WTC11 (cell line): ENCODE measurements at regions not wholly inside any gene's neighbourhood (a gene's known extent, or its start where the extent isn't known, plus 50 kb on each side); places are given as distances from the start of the nearest gene placed in this dataset.

Experiments used
- ATAC-seq: fragments of 200-7000 bp; cut with Tn5 transposase; 2 replicates; pipeline ENCODE4 v1.10.0; 2021; ENCODE audit warnings: mild to moderate bottlenecking, moderate library complexity
- CTCF ChIA-PET: fragments of 300-600 bp; sonication (Branson Sonifier 250); formaldehyde crosslinking; loops from one replicate; lab custom pipeline; 2021; ENCODE audit warnings: antibody characterized with exemption; lab: Charles Lee
- POLR2A ChIA-PET: fragments of 350-600 bp; sonication (Branson Sonifier 250); formaldehyde crosslinking; loops from one replicate; lab custom pipeline; 2021; ENCODE audit warnings: antibody characterized with exemption; lab: Charles Lee
- DNase-seq: peaks from one replicate; pipeline ENCODE4 v3.0.0; 2021; ENCODE audit warnings: low spot score
- H3K27ac Mint-ChIP-seq: 2 replicates; pipeline ENCODE4 v1.8.0; 2021; ENCODE audit warnings: mixed read lengths
- H3K27me3 Mint-ChIP-seq: 2 replicates; pipeline ENCODE4 v1.8.0; 2021; ENCODE audit warnings: low read depth, mild to moderate bottlenecking, moderate library complexity, mixed read lengths
- H3K36me3 Mint-ChIP-seq: 2 replicates; pipeline ENCODE4 v1.8.0; 2021; ENCODE audit warnings: mixed read lengths
- H3K4me1 Mint-ChIP-seq: 2 replicates; pipeline ENCODE4 v1.8.0; 2022; ENCODE audit warnings: mixed read lengths
- H3K4me3 Mint-ChIP-seq: 2 replicates; pipeline ENCODE4 v1.8.0; 2021; ENCODE audit warnings: mild to moderate bottlenecking, moderate library complexity, mixed read lengths
- H3K9me3 Mint-ChIP-seq: 2 replicates; pipeline ENCODE4 v1.8.0; 2021; ENCODE audit warnings: mixed read lengths
- ATF2 ChIP-seq: sonication (generic); formaldehyde crosslinking; IDR thresholded peaks from 2 replicates; pipeline ENCODE4 v1.8.1; 2022; ENCODE audit warnings: low read depth, missing genetic modification reagents, borderline replicate concordance
- CREB1 ChIP-seq: sonication (generic); formaldehyde crosslinking; IDR thresholded peaks from 2 replicates; pipeline ENCODE4 v1.8.0; 2023; ENCODE audit warnings: mild to moderate bottlenecking, missing genetic modification reagents
- ERG ChIP-seq: fragments of 250-450 bp; sonication (Bioruptor Pico); IDR thresholded peaks from 2 replicates; pipeline ENCODE4 v1.8.0; 2021; ENCODE audit warnings: mild to moderate bottlenecking
- FOXJ3 ChIP-seq: sonication (generic); formaldehyde crosslinking; IDR thresholded peaks from 2 replicates; pipeline ENCODE4 v1.9.0; 2021; ENCODE audit warnings: missing genetic modification reagents, mild to moderate bottlenecking, borderline replicate concordance
- GABPB1 ChIP-seq: sonication (generic); formaldehyde crosslinking; IDR thresholded peaks from 2 replicates; pipeline ENCODE4 v1.8.1; 2023; ENCODE audit warnings: mild to moderate bottlenecking, missing genetic modification reagents
- HMGXB4 ChIP-seq: sonication (generic); formaldehyde crosslinking; IDR thresholded peaks from 2 replicates; pipeline ENCODE4 v1.8.1; 2023; ENCODE audit warnings: mild to moderate bottlenecking, moderate library complexity, missing genetic modification reagents
- JAZF1 ChIP-seq: fragments of 250-450 bp; sonication (Bioruptor Pico); IDR thresholded peaks from 2 replicates; pipeline ENCODE4 v1.9.0; 2021; ENCODE audit warnings: moderate library complexity, mild to moderate bottlenecking, inconsistent platforms
- MLX ChIP-seq: sonication (generic); formaldehyde crosslinking; IDR thresholded peaks from 2 replicates; pipeline ENCODE4 v1.8.1; 2023; ENCODE audit warnings: mild to moderate bottlenecking, missing genetic modification reagents, moderate library complexity
- NR1H2 ChIP-seq: sonication (generic); formaldehyde crosslinking; IDR thresholded peaks from 2 replicates; pipeline ENCODE4 v1.9.0; 2021; ENCODE audit warnings: mild to moderate bottlenecking, moderate library complexity, missing genetic modification reagents
- RELA ChIP-seq: sonication (generic); formaldehyde crosslinking; IDR thresholded peaks from 2 replicates; pipeline ENCODE4 v1.8.1; 2022; ENCODE audit warnings: missing genetic modification reagents, mild to moderate bottlenecking, borderline replicate concordance
- TEAD1 ChIP-seq: sonication (generic); formaldehyde crosslinking; IDR thresholded peaks from 2 replicates; pipeline ENCODE4 v1.8.0; 2022; ENCODE audit warnings: mild to moderate bottlenecking, missing genetic modification reagents
- ZBTB21 ChIP-seq: sonication (generic); formaldehyde crosslinking; IDR thresholded peaks from 2 replicates; pipeline ENCODE4 v1.8.1; 2023; ENCODE audit warnings: mild to moderate bottlenecking, missing genetic modification reagents, borderline replicate concordance
- ZNF232 ChIP-seq: sonication (generic); formaldehyde crosslinking; IDR thresholded peaks from 2 replicates; pipeline ENCODE4 v1.8.0; 2022; ENCODE audit warnings: mild to moderate bottlenecking, missing genetic modification reagents
- ZSCAN18 ChIP-seq: fragments of 250-450 bp; sonication (Bioruptor Pico); IDR thresholded peaks from 2 replicates; pipeline ENCODE4 v2.1.2; 2022; ENCODE audit warnings: mild to moderate bottlenecking, moderate library complexity
- TF ChIP-seq, protein P1 (sequence below): sonication (generic); formaldehyde crosslinking; IDR thresholded peaks from 2 replicates; pipeline ENCODE4 v1.8.0; 2023; ENCODE audit warnings: mild to moderate bottlenecking, missing genetic modification reagents
- TF ChIP-seq, protein P2 (sequence below): sonication (generic); formaldehyde crosslinking; IDR thresholded peaks from 2 replicates; pipeline ENCODE4 v1.8.1; 2022; ENCODE audit warnings: mild to moderate bottlenecking, missing genetic modification reagents, moderate library complexity, borderline replicate concordance

GRCh38 chr6:167515873-167516507, 191.1 kb downstream of the TTLL2 start (continued):
- TF ChIP-seq ZBTB21 (CRISPR knock-in tag) (no peak), GABPB1 (CRISPR knock-in tag) (no peak), RELA (CRISPR knock-in tag) (no peak), MLX (CRISPR knock-in tag) (no peak), NR1H2 (CRISPR knock-in tag) (no peak), FOXJ3 (no peak)

DNA sequence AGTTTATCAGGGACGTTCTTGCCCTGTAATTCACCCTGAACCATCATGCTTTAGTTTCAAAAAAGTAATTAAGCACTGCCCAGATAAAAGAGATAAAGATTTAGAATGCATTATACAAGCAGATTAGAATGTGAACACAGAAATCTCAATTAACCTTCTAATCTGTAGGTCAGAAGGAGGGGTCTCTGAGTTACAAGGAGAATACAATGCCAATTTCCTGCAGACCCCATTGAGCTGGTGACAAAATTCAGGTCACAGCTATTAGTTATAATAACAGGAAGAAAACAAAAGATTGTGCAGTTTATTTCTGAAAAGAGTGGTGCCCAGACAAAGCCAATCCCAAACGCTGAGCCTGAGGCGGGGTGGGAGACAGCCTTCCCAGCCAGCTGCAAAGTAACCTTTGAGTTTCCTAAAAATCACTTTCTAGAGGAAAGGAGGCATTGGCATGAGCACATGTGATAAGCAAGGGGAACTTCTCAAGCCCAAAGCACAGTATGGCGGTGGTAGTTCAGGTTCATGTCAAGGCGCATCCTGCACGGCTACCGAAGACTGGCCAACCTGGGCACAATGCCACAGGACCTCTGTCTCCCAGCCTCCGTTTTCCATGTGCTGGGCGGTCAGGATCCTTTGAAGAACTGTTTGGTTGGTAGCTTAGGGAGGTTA, 192.5 kb downstream of the TTLL2 start:
- Mint-ChIP-seq H3K4me3 (no peak overlapping the region), H3K4me1 (no peaks in the 10 kb centered on the region; the same call in 1 of the 2 replicates), H3K27ac (no peak overlapping the region), H3K9me3 (no peaks in the 10 kb centered on the region), H3K36me3 (no peaks in the 10 kb centered on the region), H3K27me3 (no peaks in the 10 kb centered on the region)
- no peak for TF ChIP-seq TEAD1 (CRISPR knock-in tag)
- no peak for TF ChIP-seq ERG
- TF ChIP-seq, protein P1, sequence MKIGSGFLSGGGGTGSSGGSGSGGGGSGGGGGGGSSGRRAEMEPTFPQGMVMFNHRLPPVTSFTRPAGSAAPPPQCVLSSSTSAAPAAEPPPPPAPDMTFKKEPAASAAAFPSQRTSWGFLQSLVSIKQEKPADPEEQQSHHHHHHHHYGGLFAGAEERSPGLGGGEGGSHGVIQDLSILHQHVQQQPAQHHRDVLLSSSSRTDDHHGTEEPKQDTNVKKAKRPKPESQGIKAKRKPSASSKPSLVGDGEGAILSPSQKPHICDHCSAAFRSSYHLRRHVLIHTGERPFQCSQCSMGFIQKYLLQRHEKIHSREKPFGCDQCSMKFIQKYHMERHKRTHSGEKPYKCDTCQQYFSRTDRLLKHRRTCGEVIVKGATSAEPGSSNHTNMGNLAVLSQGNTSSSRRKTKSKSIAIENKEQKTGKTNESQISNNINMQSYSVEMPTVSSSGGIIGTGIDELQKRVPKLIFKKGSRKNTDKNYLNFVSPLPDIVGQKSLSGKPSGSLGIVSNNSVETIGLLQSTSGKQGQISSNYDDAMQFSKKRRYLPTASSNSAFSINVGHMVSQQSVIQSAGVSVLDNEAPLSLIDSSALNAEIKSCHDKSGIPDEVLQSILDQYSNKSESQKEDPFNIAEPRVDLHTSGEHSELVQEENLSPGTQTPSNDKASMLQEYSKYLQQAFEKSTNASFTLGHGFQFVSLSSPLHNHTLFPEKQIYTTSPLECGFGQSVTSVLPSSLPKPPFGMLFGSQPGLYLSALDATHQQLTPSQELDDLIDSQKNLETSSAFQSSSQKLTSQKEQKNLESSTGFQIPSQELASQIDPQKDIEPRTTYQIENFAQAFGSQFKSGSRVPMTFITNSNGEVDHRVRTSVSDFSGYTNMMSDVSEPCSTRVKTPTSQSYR = no peak
- CTCF ChIA-PET = no interaction called here
- DNase-seq (no peak), ATAC-seq (no peak)
- POLR2A ChIA-PET = no interaction called here

DNA sequence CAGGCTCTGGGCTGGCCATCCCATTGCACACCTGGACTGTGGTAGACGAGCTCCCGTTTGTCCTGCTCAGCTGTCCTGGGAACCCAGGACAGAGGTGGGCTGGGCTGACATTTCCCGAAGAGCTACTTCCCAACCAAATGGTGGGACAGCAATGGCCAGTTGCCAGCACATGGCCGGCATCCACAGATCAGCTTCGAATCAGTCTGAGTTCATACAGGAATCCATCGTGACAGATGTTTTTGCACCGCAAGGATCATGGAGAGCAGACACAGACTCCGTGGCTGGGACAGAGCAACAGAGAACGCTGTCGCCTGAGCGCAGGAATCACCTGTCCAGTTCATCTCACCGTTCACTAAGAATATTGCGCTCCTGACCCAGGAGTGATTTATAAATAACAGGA, 198.5 kb downstream of the TTLL2 start:
- no peak for ATAC-seq

More for the DNA sequence above, 198.5 kb downstream of the TTLL2 start:
- DNase-seq = no peak
- Mint-ChIP-seq H3K4me3 (no peak overlapping the region), H3K27me3 (peaks cover 11% of the 10 kb centered on the region), H3K9me3 (peaks cover 11% of the 10 kb centered on the region), H3K36me3 (no peaks in the 10 kb centered on the region), H3K27ac (no peak overlapping the region), H3K4me1 (peaks cover 3% of the 10 kb centered on the region; the same call in 1 of the 2 replicates)
- CTCF ChIA-PET = no interaction called here
- POLR2A ChIA-PET = no interaction called here
- TF ChIP-seq CREB1 (CRISPR knock-in tag) (no peak), ATF2 (CRISPR knock-in tag) (no peak), ZBTB21 (CRISPR knock-in tag) (no peak), JAZF1 (CRISPR knock-in tag) (no peak), ZNF232 (CRISPR knock-in tag) (no peak), HMGXB4 (CRISPR knock-in tag) (no peak), ZSCAN18 (no peak), MLX (CRISPR knock-in tag) (no peak)
- TF ChIP-seq, protein P2, sequence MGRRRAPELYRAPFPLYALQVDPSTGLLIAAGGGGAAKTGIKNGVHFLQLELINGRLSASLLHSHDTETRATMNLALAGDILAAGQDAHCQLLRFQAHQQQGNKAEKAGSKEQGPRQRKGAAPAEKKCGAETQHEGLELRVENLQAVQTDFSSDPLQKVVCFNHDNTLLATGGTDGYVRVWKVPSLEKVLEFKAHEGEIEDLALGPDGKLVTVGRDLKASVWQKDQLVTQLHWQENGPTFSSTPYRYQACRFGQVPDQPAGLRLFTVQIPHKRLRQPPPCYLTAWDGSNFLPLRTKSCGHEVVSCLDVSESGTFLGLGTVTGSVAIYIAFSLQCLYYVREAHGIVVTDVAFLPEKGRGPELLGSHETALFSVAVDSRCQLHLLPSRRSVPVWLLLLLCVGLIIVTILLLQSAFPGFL (CRISPR knock-in tag) = no peak
